HT1080 (cell line): ENCODE measurements at regions not wholly inside any gene's neighbourhood (a gene's known extent, or its start where the extent isn't known, plus 50 kb on each side); places are given as distances from the start of the nearest gene placed in this dataset.
"Not testable (repeated sequence)": the region's sequence is repeated elsewhere in the genome, so short reads cannot be mapped to it uniquely, and the experiment has no call there.

Experiments used
- DNase-seq: peaks from one replicate; pipeline ENCODE4 v3.0.0-alpha.2; 2015; ENCODE audit warnings: low read depth

- no peak for DNase-seq
These were observed 57.8 kb downstream of the TRIL start for GRCh38 chr7:28900311-28900710.

- no peak for DNase-seq
These were observed 64.2 kb downstream of the TRIL start for GRCh38 chr7:28893888-28894287.

- DNase-seq, result not testable (repeated sequence)
These were observed 66.3 kb downstream of the TRIL start for GRCh38 chr7:28891876-28892234.

GRCh38 chr7:28891192-28891875, 66.8 kb downstream of the TRIL start:
- DNase-seq, result no peak

GRCh38 chr7:28890137-28890536, 68.0 kb downstream of the TRIL start:
- DNase-seq, result no peak

- no peak for DNase-seq
These were observed 68.8 kb downstream of the TRIL start for GRCh38 chr7:28889290-28889689.

GRCh38 chr7:28885771-28886170, 72.4 kb downstream of the TRIL start:
- DNase-seq, result no peak

GRCh38 chr7:28882869-28883470, 75.2 kb downstream of the TRIL start:
- peak; percentile 6 for DNase-seq

GRCh38 chr7:28879105-28879504, 79.0 kb downstream of the TRIL start:
- DNase-seq, result no peak

- no peak for DNase-seq
These were observed 79.6 kb downstream of the TRIL start for GRCh38 chr7:28878481-28878880.
